ENCODE measurements at regions not wholly inside any gene's neighbourhood (a gene's known extent, or its start where the extent isn't known, plus 50 kb on each side); places are given as distances from the start of the nearest gene placed in this dataset.
"Not testable (repeated sequence)": the region's sequence is repeated elsewhere in the genome, so short reads cannot be mapped to it uniquely, and the experiment has no call there.

DNA sequence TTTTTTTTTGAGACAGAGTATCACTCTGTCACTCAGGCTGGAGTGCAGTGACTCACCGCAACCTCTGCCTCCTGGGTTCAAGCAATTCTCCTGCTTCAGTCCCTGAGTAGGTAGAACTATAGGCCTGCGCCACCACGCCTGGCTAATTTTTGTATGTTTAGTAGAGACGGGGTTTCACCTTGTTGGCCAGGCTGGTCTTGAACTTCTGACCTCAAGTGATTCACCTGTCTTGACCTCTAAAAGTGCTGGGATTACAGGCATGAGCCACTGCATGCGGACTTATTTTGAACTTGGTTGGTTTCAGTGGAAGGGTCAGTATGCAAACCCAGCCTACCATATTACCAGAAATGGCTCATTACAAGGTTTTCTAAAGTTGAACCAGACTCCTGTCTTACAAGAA is 61.6 kb upstream of the GBA3 start:
- H3K27ac Mint-ChIP-seq: peak overlapping the region; percentile 12
- not testable (repeated sequence) for H3K27me3 Mint-ChIP-seq (ENCODE audit: low read depth); H3K4me3 Mint-ChIP-seq; H3K9me3 Mint-ChIP-seq; DNase-seq (ENCODE audit: low spot score in 2 of 2, unreplicated experiment in 2 of 2); H3K36me3 Mint-ChIP-seq
- peaks cover 27% of the 10 kb centered on the region for H3K4me1 Mint-ChIP-seq

GRCh38 chr4:22634541-22635181 is 58.1 kb upstream of the GBA3 start:
- no peak for DNase-seq (ENCODE audit: low spot score in 2 of 2, unreplicated experiment in 2 of 2)
- TF ChIP-seq CTCF (IDR thresholded peaks at IDR 0.05; ENCODE audit: unreplicated experiment): no peak
- Mint-ChIP-seq H3K27ac (no peak overlapping the region), H3K27me3 (ENCODE audit: low read depth) (no peaks in the 10 kb centered on the region), H3K9me3 (peaks cover 8% of the 10 kb centered on the region), H3K36me3 (peaks cover 2% of the 10 kb centered on the region), H3K4me3 (no peak overlapping the region), H3K4me1 (peaks cover 16% of the 10 kb centered on the region)

- H3K27ac Mint-ChIP-seq; H3K4me3 Mint-ChIP-seq; DNase-seq (ENCODE audit: low spot score in 2 of 2, unreplicated experiment in 2 of 2); H3K27me3 Mint-ChIP-seq (ENCODE audit: low read depth); H3K36me3 Mint-ChIP-seq: not testable (repeated sequence)
- H3K4me1 Mint-ChIP-seq: peaks cover 12% of the 10 kb centered on the region
- peaks cover 11% of the 10 kb centered on the region for H3K9me3 Mint-ChIP-seq
Measured at GRCh38 chr4:22635182-22635549, 57.6 kb upstream of the GBA3 start.

GRCh38 chr4:22635692-22636091 is 57.0 kb upstream of the GBA3 start:
- Mint-ChIP-seq H3K36me3 (peaks cover 3% of the 10 kb centered on the region), H3K27me3 (ENCODE audit: low read depth) (no peaks in the 10 kb centered on the region), H3K27ac (no peak overlapping the region), H3K9me3 (peaks cover 15% of the 10 kb centered on the region), H3K4me1 (peaks cover 7% of the 10 kb centered on the region), H3K4me3 (no peak overlapping the region)
- no peak for DNase-seq (ENCODE audit: low spot score in 2 of 2, unreplicated experiment in 2 of 2)
- TF ChIP-seq CTCF (IDR thresholded peaks at IDR 0.05; ENCODE audit: unreplicated experiment): no peak

GRCh38 chr4:22637306-22637705 is 55.4 kb upstream of the GBA3 start:
- Mint-ChIP-seq H3K4me3 (no peak overlapping the region), H3K36me3 (peaks cover 5% of the 10 kb centered on the region), H3K27ac (no peak overlapping the region), H3K27me3 (ENCODE audit: low read depth) (no peaks in the 10 kb centered on the region), H3K9me3 (peaks cover 28% of the 10 kb centered on the region), H3K4me1 (no peaks in the 10 kb centered on the region)
- no peak for DNase-seq (ENCODE audit: low spot score in 2 of 2, unreplicated experiment in 2 of 2)
- TF ChIP-seq CTCF (IDR thresholded peaks at IDR 0.05; ENCODE audit: unreplicated experiment): no peak
